WERI-Rb-1 (cell line): ENCODE measurements at regions not wholly inside any gene's neighbourhood (a gene's known extent, or its start where the extent isn't known, plus 50 kb on each side); places are given as distances from the start of the nearest gene placed in this dataset.

Source experiments
- DNase-seq: peaks from one replicate; pipeline ENCODE4 v3.0.0-alpha.2; 2020
- H3K27ac ChIP-seq: fragments of 250-450 bp; sonication (Bioruptor Pico); 2 replicates; pipeline ENCODE4 v1.5.1; 2020; ENCODE audit warnings: mild to moderate bottlenecking, moderate library complexity
- H3K27me3 ChIP-seq: fragments of 250-450 bp; sonication (Bioruptor Pico); 2 replicates; pipeline ENCODE4 v1.5.1; 2021; ENCODE audit warnings: mild to moderate bottlenecking, low read depth, moderate library complexity; ENCODE audit not compliant: insufficient read depth, severe bottlenecking
- H3K36me3 ChIP-seq: fragments of 250-450 bp; sonication (Bioruptor Pico); 2 replicates; pipeline ENCODE4 v1.5.1; 2020; ENCODE audit warnings: mild to moderate bottlenecking, moderate library complexity
- H3K4me3 ChIP-seq: 2 replicates; pipeline ENCODE4 v1.5.1; 2011; ENCODE audit warnings: low read depth, mild to moderate bottlenecking, control low read depth, low read length
- H3K9me3 ChIP-seq: fragments of 250-450 bp; sonication (Bioruptor Pico); 2 replicates; pipeline ENCODE4 v1.5.1; 2021; ENCODE audit warnings: mild to moderate bottlenecking, moderate library complexity; ENCODE audit not compliant: severe bottlenecking
- TF ChIP-seq, protein P1 (sequence below): IDR thresholded peaks from 2 replicates; pipeline ENCODE4 v1.5.1; 2011; ENCODE audit warnings: low read depth, mild to moderate bottlenecking, control low read depth, inconsistent platforms, low read length

DNA sequence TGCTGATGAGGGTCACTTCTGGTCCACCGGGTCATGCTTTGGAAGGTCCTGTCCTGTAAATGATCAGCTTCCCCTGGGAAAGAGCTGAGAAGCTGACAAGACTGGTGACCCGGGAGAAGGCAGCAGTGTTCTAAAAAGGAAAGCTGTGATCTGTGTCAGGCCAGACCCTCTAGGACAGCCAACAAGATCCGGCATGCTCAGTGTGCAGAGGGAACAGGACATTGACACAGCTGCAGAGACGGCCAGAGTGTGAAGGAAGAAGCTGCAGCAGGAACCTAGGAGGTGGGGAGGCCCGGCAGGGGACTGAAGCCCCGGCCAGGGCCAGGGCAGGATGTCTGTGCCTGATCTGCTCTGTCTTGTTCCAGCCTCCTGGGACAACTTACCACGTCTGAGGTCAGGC is 372.7 kb upstream of the ID2 start:
- TF ChIP-seq, protein P1, sequence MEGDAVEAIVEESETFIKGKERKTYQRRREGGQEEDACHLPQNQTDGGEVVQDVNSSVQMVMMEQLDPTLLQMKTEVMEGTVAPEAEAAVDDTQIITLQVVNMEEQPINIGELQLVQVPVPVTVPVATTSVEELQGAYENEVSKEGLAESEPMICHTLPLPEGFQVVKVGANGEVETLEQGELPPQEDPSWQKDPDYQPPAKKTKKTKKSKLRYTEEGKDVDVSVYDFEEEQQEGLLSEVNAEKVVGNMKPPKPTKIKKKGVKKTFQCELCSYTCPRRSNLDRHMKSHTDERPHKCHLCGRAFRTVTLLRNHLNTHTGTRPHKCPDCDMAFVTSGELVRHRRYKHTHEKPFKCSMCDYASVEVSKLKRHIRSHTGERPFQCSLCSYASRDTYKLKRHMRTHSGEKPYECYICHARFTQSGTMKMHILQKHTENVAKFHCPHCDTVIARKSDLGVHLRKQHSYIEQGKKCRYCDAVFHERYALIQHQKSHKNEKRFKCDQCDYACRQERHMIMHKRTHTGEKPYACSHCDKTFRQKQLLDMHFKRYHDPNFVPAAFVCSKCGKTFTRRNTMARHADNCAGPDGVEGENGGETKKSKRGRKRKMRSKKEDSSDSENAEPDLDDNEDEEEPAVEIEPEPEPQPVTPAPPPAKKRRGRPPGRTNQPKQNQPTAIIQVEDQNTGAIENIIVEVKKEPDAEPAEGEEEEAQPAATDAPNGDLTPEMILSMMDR, result no peak

DNA sequence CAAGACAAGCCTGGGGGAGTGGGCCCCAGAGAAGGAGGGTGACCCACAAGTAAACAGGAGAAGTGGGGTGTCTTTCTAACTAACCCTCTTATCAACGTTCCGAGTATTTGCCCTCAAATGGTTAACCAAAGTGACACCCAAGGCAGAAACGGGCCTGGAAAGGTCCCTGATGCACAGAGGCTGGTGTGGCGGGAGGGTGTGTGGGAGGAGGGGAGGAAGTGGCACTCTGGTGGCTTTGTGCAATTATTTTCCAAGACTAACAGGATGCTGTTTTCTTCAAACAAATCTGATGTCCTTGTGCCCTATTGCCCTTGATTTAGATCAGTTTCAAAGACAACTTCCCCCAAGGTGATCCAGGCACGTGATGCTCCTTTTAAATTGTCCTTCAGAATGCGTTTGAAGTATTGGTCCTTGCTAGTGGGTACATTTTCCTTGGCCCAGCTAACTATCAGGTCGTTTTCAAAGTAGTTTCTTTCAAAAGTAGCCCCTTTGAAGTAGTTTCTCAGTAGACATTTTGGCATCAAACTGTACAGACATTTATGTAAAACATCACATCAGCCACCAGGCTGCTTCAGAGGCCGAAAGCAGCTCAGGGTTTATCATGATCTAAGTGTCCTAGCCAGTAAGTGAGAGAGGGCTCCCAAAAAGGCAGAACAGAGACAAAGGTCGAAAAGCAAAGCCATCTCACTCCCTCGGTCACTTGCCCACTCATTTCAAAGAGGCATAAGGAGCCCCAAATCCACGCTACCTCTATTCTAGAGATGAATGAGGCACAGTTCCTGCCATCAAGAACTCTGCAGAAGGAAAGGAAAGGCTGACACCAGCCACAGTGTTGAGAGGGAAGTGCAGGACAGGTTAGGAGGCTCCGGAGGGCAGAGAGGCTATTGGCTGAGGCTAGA is 371.1 kb upstream of the ID2 start:
- Histone ChIP-seq H3K4me3 (no peak overlapping the region), H3K27me3 (no peaks in the 10 kb centered on the region), H3K27ac (no peak overlapping the region), H3K9me3 (no peaks in the 10 kb centered on the region), H3K36me3 (no peaks in the 10 kb centered on the region)
- DNase-seq, result no peak
- TF ChIP-seq, protein P1, result no peak

More for the DNA sequence above, 372.7 kb upstream of the ID2 start:
- Histone ChIP-seq H3K27ac (no peak overlapping the region), H3K27me3 (no peaks in the 10 kb centered on the region), H3K36me3 (no peaks in the 10 kb centered on the region), H3K4me3 (no peak overlapping the region), H3K9me3 (no peaks in the 10 kb centered on the region)
- DNase-seq, result no peak

DNA sequence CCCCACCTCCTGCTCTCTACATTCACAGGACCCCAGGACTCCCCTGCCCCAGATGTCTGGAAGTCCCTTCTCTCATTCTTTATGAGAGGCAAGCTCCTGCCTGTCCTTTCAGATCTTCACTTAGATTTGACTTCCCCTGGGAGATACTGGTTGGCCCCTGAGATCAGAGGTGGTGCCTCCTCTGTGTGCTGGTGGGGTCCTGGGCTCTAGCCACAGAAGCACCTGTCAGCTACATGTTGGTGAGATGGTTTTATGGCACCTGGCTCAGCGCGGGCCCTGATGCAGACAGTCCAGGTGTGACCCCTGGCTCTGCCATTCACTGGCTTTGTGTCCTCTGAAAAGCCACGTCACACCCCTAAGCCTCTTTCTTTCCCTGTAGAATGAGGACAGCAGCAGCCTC is 369.6 kb upstream of the ID2 start:
- DNase-seq, result peak; percentile 81
- peak overlapping the region; percentile 82 for H3K27ac ChIP-seq
- TF ChIP-seq, protein P1, result no peak

DNA sequence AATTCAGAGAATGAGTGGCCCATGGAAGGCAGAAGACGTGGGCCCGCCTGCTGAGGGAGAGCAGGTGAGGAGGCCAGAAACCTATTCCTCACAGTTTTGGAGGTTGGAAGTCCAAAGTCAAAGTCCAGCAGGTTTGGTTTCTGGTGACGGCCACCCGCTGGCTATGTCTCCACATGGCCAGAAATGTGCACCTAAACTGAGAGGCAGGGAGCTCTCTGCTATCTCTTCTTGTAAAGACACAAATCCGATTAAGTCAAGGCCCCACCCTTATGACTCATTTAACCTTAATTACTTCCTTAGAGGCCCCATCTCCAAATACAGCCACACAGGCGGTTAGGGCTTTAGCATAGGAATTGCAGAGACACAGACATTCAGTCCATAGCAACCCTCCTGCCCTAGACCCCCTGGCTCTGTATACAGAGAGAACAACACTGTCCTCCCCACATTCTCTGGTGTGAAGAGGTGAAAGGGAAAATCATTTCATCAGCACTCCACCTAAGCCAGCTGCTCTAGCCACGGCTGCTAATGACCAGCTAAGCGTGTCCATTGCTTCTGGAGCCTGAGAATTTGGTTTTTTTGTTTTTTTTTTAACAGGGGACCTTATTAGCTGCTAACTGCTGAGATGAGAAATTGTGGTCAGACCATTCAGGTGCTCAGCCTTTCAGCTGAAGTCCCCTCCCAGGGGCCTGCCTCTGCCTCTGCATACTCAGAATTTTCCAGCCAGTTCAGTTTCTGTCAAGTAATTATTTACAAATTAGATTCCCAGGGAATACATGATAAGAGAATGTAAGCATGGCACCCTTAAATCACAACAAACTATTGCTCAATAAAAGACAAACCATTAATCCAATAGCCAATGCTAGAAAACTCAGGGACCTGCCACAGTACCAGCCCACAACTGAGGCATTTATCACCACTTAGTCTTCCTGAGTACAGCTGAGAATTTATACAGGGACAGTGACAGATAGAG is 368.7 kb upstream of the ID2 start:
- peak; percentile 82 for DNase-seq
- TF ChIP-seq, protein P1, result no peak
- Histone ChIP-seq H3K27ac (peak overlapping the region; percentile 82), H3K9me3 (no peaks in the 10 kb centered on the region), H3K36me3 (no peaks in the 10 kb centered on the region), H3K27me3 (no peaks in the 10 kb centered on the region), H3K4me3 (peak overlapping the region; percentile 11)

More for the DNA sequence above, 369.6 kb upstream of the ID2 start:
- Histone ChIP-seq H3K4me3 (peak overlapping the region; percentile 11), H3K36me3 (no peaks in the 10 kb centered on the region), H3K27me3 (no peaks in the 10 kb centered on the region), H3K9me3 (no peaks in the 10 kb centered on the region)

DNA sequence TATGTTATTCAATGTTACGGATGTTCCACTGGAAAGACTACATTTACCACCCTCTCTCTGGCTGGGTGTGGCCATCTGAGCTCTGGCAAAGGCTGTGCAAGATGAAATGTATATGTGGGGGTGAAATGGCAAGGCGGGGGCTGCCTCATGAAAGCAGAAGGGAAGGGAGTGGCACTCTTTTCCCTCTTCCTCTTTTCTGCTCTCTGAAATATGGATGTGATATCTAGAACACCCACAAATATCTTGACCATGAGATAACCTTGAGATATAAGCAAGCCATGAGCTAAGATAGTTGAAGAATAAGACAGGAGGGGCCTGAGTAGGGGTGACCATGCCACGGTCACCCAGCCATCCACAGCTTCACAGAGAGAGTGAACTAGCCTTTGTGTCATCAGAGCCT is 367.8 kb upstream of the ID2 start:
- Histone ChIP-seq H3K4me3 (no peak overlapping the region), H3K27ac (no peak overlapping the region), H3K9me3 (no peaks in the 10 kb centered on the region), H3K36me3 (no peaks in the 10 kb centered on the region), H3K27me3 (no peaks in the 10 kb centered on the region)
- no peak for DNase-seq
- TF ChIP-seq, protein P1, result no peak
